IMR-90 (cell line): ENCODE measurements at regions not wholly inside any gene's neighbourhood (a gene's known extent, or its start where the extent isn't known, plus 50 kb on each side); places are given as distances from the start of the nearest gene placed in this dataset.

ENCODE experiments used
- ATAC-seq: fragments of 200-7000 bp; cut with Tn5 transposase; 2 replicates; pipeline ENCODE4 v1.9.1; 2020; ENCODE audit warnings: low read depth, mild to moderate bottlenecking, moderate library complexity
- BruUV-seq: library from RNA; stranded (reverse); fragments of 400-500 nt; replicated peaks from 2 replicates; lab custom pipeline; 2021; lab: Mats Ljungman, UMichigan
- CTCF ChIA-PET: fragments of 300-600 bp; formaldehyde crosslinking; extraction: SDS; loops from one replicate; lab custom pipeline; 2021; ENCODE audit warnings: antibody characterized with exemption; lab: Yijun Ruan, JAX
- POLR2A ChIA-PET: fragments of 300-600 bp; sonication (Branson Sonifier 250); formaldehyde crosslinking; loops from one replicate; lab custom pipeline; 2022; ENCODE audit warnings: antibody characterized with exemption; ENCODE audit not compliant: unreplicated experiment; lab: Charles Lee
- DNase-seq: peaks from one replicate; pipeline ENCODE4 v3.0.0; 2013
- H2AFZ ChIP-seq: replicated peaks from 2 replicates; pipeline ENCODE3; 2013; ENCODE audit warnings: low read length, mild to moderate bottlenecking; ENCODE audit not compliant: poor library complexity
- H2AK5ac ChIP-seq: 2 replicates; pipeline ENCODE4 v1.6.1; 2013; ENCODE audit warnings: low read depth, low read length, inconsistent platforms
- H2AK9ac ChIP-seq: replicated peaks from 2 replicates; pipeline ENCODE3; 2013; ENCODE audit warnings: mild to moderate bottlenecking, low read depth, low read length, moderate library complexity; ENCODE audit not compliant: poor library complexity
- H2BK120ac ChIP-seq: 2 replicates; pipeline ENCODE4 v1.6.1; 2013; ENCODE audit warnings: low read depth, low read length, inconsistent platforms
- H2BK15ac ChIP-seq: 3 replicates; pipeline ENCODE4 v1.6.1; 2013; ENCODE audit warnings: low read depth, low read length, inconsistent platforms
- H2BK20ac ChIP-seq: 2 replicates; pipeline ENCODE4 v1.6.1; 2013; ENCODE audit warnings: low read depth, mild to moderate bottlenecking, inconsistent platforms, low read length, moderate library complexity
- H2BK5ac ChIP-seq: 2 replicates; pipeline ENCODE4 v1.6.1; 2013; ENCODE audit warnings: mild to moderate bottlenecking, low read depth, low read length, inconsistent platforms; ENCODE audit not compliant: poor library complexity, severe bottlenecking
- H3K14ac ChIP-seq: replicated peaks from 2 replicates; pipeline ENCODE4 v1.6.1; 2013; ENCODE audit warnings: low read depth, low read length, inconsistent platforms
- H3K18ac ChIP-seq: 2 replicates; pipeline ENCODE4 v1.6.1; 2013; ENCODE audit warnings: low read depth, low read length, control low read depth
- H3K23ac ChIP-seq: 2 replicates; pipeline ENCODE4 v1.6.1; 2013; ENCODE audit warnings: low read depth, low read length, inconsistent platforms
- H3K27ac ChIP-seq: 2 replicates; pipeline ENCODE4 v1.5.1; 2013; ENCODE audit warnings: mild to moderate bottlenecking, control low read depth, low read length; ENCODE audit not compliant: insufficient read depth
- H3K27me3 ChIP-seq: 2 replicates; pipeline ENCODE4 v1.6.1; 2013; ENCODE audit warnings: low read length; ENCODE audit not compliant: control insufficient read depth, insufficient read depth
- H3K36me3 ChIP-seq: 2 replicates; pipeline ENCODE4 v1.6.1; 2013; ENCODE audit warnings: low read length, mixed read lengths; ENCODE audit not compliant: control insufficient read depth, insufficient read depth
- H3K4ac ChIP-seq: 2 replicates; pipeline ENCODE4 v1.6.1; 2013; ENCODE audit warnings: low read depth, low read length, inconsistent platforms
- H3K4me1 ChIP-seq: 2 replicates; pipeline ENCODE4 v1.6.1; 2013; ENCODE audit warnings: low read length, mixed read lengths; ENCODE audit not compliant: control insufficient read depth, insufficient read depth
- H3K4me2 ChIP-seq: 2 replicates; pipeline ENCODE4 v1.6.1; 2013; ENCODE audit warnings: low read depth, mild to moderate bottlenecking, control low read depth, low read length, moderate library complexity
- H3K4me3 ChIP-seq: 2 replicates; pipeline ENCODE4 v1.5.1; 2013; ENCODE audit warnings: low read depth, mild to moderate bottlenecking, control low read depth, low read length, moderate library complexity; ENCODE audit not compliant: insufficient read depth
- H3K56ac ChIP-seq: 2 replicates; pipeline ENCODE4 v1.6.1; 2013; ENCODE audit warnings: low read length, inconsistent platforms; ENCODE audit not compliant: insufficient read depth; ENCODE audit errors: extremely low read depth
- H3K79me1 ChIP-seq, 2 experiments: 2 replicates each; pipeline ENCODE4 v1.6.1; 2013; ENCODE audit warnings: low read length in 2 of 2, inconsistent platforms in 1 of 2, low read depth in 1 of 2
- H3K9ac ChIP-seq: 2 replicates; pipeline ENCODE4 v1.6.1; 2013; ENCODE audit warnings: low read depth, low read length, control low read depth
- H3K9me1 ChIP-seq: 2 replicates; pipeline ENCODE4 v1.6.1; 2013; ENCODE audit warnings: low read length, inconsistent platforms; ENCODE audit not compliant: insufficient read depth
- H3K9me3 ChIP-seq: 2 replicates; pipeline ENCODE4 v1.6.1; 2013; ENCODE audit warnings: low read length; ENCODE audit not compliant: control insufficient read depth, insufficient read depth
- H4K20me1 ChIP-seq: 2 replicates; pipeline ENCODE4 v1.6.1; 2013; ENCODE audit warnings: low read length, inconsistent platforms; ENCODE audit not compliant: insufficient read depth
- H4K5ac ChIP-seq: 2 replicates; pipeline ENCODE4 v1.6.1; 2013; ENCODE audit warnings: mild to moderate bottlenecking, low read depth, low read length, control low read depth
- H4K8ac ChIP-seq, 2 experiments: 2 replicates each; pipeline ENCODE4 v1.6.1; 2013; ENCODE audit warnings: low read depth in 2 of 2, low read length in 2 of 2, control low read depth in 1 of 2, inconsistent platforms in 1 of 2
- H4K91ac ChIP-seq: 2 replicates; pipeline ENCODE4 v1.6.1; 2013; ENCODE audit warnings: low read depth, low read length, inconsistent platforms; ENCODE audit not compliant: insufficient read depth
- BHLHE40 ChIP-seq: fragments of 150-350 bp; IDR thresholded peaks from 2 replicates; pipeline ENCODE4 v1.6.1; 2016; ENCODE audit warnings: mild to moderate bottlenecking, low read depth, low read length
- CEBPB ChIP-seq: IDR thresholded peaks from 2 replicates; pipeline ENCODE4 v1.6.1; 2012; ENCODE audit warnings: low read depth, low read length, improper control_type of control experiment
- CHD1 ChIP-seq: IDR thresholded peaks from 2 replicates; pipeline ENCODE4 v1.6.1; 2012; ENCODE audit warnings: low read depth, low read length, improper control_type of control experiment
- CTCF ChIP-seq: conservative IDR thresholded peaks from 2 replicates; pipeline ENCODE4 v1.5.1; 2012; ENCODE audit warnings: mild to moderate bottlenecking, low read depth, low read length, improper control_type of control experiment
- ELK1 ChIP-seq: fragments of 150-350 bp; IDR thresholded peaks from 2 replicates; pipeline ENCODE4 v1.6.1; 2016; ENCODE audit warnings: low read depth, mild to moderate bottlenecking, low read length, moderate library complexity, borderline replicate concordance
- FOS ChIP-seq: fragments of 150-350 bp; IDR thresholded peaks from 2 replicates; pipeline ENCODE4 v1.6.1; 2016; ENCODE audit warnings: low read depth, low read length
- MAFK ChIP-seq: IDR thresholded peaks from 2 replicates; pipeline ENCODE4 v1.6.1; 2012; ENCODE audit warnings: low read depth, low read length, improper control_type of control experiment
- MAZ ChIP-seq: IDR thresholded peaks from 2 replicates; pipeline ENCODE4 v1.6.1; 2012; ENCODE audit warnings: low read depth, mild to moderate bottlenecking, low read length, improper control_type of control experiment, moderate library complexity, borderline replicate concordance
- MXI1 ChIP-seq: IDR thresholded peaks from 2 replicates; pipeline ENCODE4 v1.6.1; 2012; ENCODE audit warnings: low read depth, mild to moderate bottlenecking, low read length, moderate library complexity, borderline replicate concordance
- NFE2L2 ChIP-seq: fragments of 150-350 bp; IDR thresholded peaks from 2 replicates; pipeline ENCODE4 v1.6.1; 2016; ENCODE audit warnings: low read depth, mild to moderate bottlenecking, low read length
- POLR2A ChIP-seq: IDR thresholded peaks from 2 replicates; pipeline ENCODE4 v1.6.1; 2012; ENCODE audit warnings: mild to moderate bottlenecking, low read depth, low read length
- RAD21 ChIP-seq: IDR thresholded peaks from 2 replicates; pipeline ENCODE4 v1.6.1; 2012; ENCODE audit warnings: low read length, improper control_type of control experiment
- RCOR1 ChIP-seq: IDR thresholded peaks from 2 replicates; pipeline ENCODE4 v1.6.1; 2012; ENCODE audit warnings: mild to moderate bottlenecking, low read length, improper control_type of control experiment; ENCODE audit not compliant: insufficient replicate concordance
- RFX5 ChIP-seq: IDR thresholded peaks from 2 replicates; pipeline ENCODE4 v1.8.0; 2012; ENCODE audit warnings: low read depth, mild to moderate bottlenecking, low read length, moderate library complexity
- SMC3 ChIP-seq: fragments of 150-350 bp; IDR thresholded peaks from 2 replicates; pipeline ENCODE4 v1.6.1; 2016; ENCODE audit warnings: low read depth, mild to moderate bottlenecking, antibody characterized with exemption, low read length, moderate library complexity
- USF2 ChIP-seq: fragments of 150-350 bp; IDR thresholded peaks from 2 replicates; pipeline ENCODE4 v1.6.1; 2017; ENCODE audit warnings: mild to moderate bottlenecking, antibody characterized with exemption, low read length, low read depth
- dilution Hi-C: fragments of 300-500 bp; cut with HindIII; formaldehyde crosslinking; loops from one replicate; pipeline ENCODE4 v1.14.3; 2018; ENCODE audit warnings: low sequenced_read_pairs; ENCODE audit not compliant: unreplicated experiment
- in situ Hi-C: fragments of 300-500 bp; cut with MboI; formaldehyde crosslinking; loops from 3 replicates; pipeline ENCODE4 v1.14.3; 2019; ENCODE audit warnings: low sequenced_read_pairs, inconsistent platforms, mixed read lengths
- intact Hi-C: fragments of 100-400 bp; cut with micrococcal nuclease; formaldehyde crosslinking; loops from 2 replicates; pipeline ENCODE4 v1.10.0; 2022

- H2BK120ac ChIP-seq, result no peak overlapping the region
- dilution Hi-C loops (no loop called here), intact Hi-C loops (no loop called here), in situ Hi-C loops (no loop called here)
- no peaks in the 10 kb centered on the region for H3K4me1 ChIP-seq
- no peaks in the 10 kb centered on the region for H3K9me1 ChIP-seq
- no peaks in the 10 kb centered on the region for H3K36me3 ChIP-seq
- H3K4ac ChIP-seq, result no peak overlapping the region
- CTCF ChIA-PET, result no interaction called here
- H4K8ac ChIP-seq, result no peak overlapping the region
- DNase-seq (no peak), ATAC-seq (no peak)
- no peak overlapping the region for H3K27ac ChIP-seq
- H2BK20ac ChIP-seq, result no peak overlapping the region
- no peak overlapping the region for H3K9ac ChIP-seq
- no peak overlapping the region for H3K4me3 ChIP-seq
- no peak overlapping the region for H2AK5ac ChIP-seq
- no peak for TF ChIP-seq RAD21
- no peak for TF ChIP-seq SMC3
- no peak for TF ChIP-seq MAZ
- TF ChIP-seq NFE2L2, result no peak
- TF ChIP-seq RCOR1, result no peak
- no peak for TF ChIP-seq FOS
- no peak for TF ChIP-seq POLR2A
- TF ChIP-seq CTCF, result no peak
- TF ChIP-seq MAFK, result no peak
- no peak for TF ChIP-seq RFX5
- no peak for TF ChIP-seq ELK1
- no peak for TF ChIP-seq CEBPB
- no peak for TF ChIP-seq CHD1
- TF ChIP-seq MXI1, result no peak
- no peak for TF ChIP-seq USF2
- TF ChIP-seq BHLHE40, result no peak
- no TSS peak for BruUV-seq
- H3K18ac ChIP-seq, result no peak overlapping the region
- no peak overlapping the region for H2AFZ ChIP-seq
- no peak overlapping the region for H2BK5ac ChIP-seq
- no peaks in the 10 kb centered on the region for H3K27me3 ChIP-seq
- no peak overlapping the region for H3K56ac ChIP-seq
- H3K14ac ChIP-seq, result no peak overlapping the region
- POLR2A ChIA-PET, result no interaction called here
- no peak overlapping the region for H2BK15ac ChIP-seq
- no peaks in the 10 kb centered on the region for H3K79me1 ChIP-seq
- no peak overlapping the region for H4K5ac ChIP-seq
- H2AK9ac ChIP-seq, result no peak overlapping the region
- H4K20me1 ChIP-seq, result no peaks in the 10 kb centered on the region
- no peak overlapping the region for H3K4me2 ChIP-seq
- no peak overlapping the region for H3K23ac ChIP-seq
- no peaks in the 10 kb centered on the region for H3K9me3 ChIP-seq
- no peak overlapping the region for H4K91ac ChIP-seq
Observed at GRCh38 chr12:73529954-73530353, 1007.7 kb upstream of the ATXN7L3B start.
